CD1c-positive myeloid dendritic cell (primary cell): ENCODE measurements at regions not wholly inside any gene's neighbourhood (a gene's known extent, or its start where the extent isn't known, plus 50 kb on each side); places are given as distances from the start of the nearest gene placed in this dataset.
A peak's percentile ranks its signal among the peaks of the same experiment; 100 is the strongest.
"Not testable (repeated sequence)": the region's sequence is repeated elsewhere in the genome, so short reads cannot be mapped to it uniquely, and the experiment has no call there.

ENCODE experiments used
- DNase-seq: peaks from one replicate; pipeline ENCODE4 v3.0.0-alpha.2; 2016; ENCODE audit errors: extremely low spot score

GRCh38 chr5:117533792-117534191 lies 959.2 kb upstream of the SEMA6A start:
- DNase-seq: no peak

GRCh38 chr5:117533051-117533670 lies 958.5 kb upstream of the SEMA6A start:
- DNase-seq: not testable (repeated sequence)

DNA sequence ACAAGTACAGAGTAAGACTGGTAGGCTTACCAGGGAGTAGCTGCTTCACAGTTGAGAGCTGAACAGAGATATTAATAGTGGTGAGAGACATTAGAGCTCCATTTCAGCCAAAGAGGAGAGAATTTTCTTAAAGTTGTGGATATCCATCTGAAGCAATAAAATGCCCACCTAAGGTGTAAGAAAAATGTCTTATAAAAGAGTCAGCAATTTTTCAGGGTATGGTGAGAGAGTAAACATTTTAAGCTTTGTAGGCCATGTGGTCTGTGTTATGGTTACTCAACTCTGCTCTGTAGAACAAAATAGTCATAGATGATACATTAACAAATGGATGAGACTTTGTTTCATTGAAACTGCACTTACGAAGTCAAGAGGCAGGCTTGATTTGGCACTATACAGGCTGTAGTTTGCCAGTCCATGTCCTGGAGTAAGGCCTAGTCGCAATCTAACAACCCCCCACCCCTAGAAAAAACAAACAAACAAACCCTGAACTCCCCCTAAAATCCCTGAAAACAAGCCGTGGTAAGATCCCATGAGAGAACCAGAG lies 945.4 kb upstream of the SEMA6A start:
- DNase-seq: no peak

- no peak for DNase-seq
Measured at GRCh38 chr5:117504305-117504704, 929.7 kb upstream of the SEMA6A start.

GRCh38 chr5:117497601-117498000 lies 923.0 kb upstream of the SEMA6A start:
- no peak for DNase-seq

DNA sequence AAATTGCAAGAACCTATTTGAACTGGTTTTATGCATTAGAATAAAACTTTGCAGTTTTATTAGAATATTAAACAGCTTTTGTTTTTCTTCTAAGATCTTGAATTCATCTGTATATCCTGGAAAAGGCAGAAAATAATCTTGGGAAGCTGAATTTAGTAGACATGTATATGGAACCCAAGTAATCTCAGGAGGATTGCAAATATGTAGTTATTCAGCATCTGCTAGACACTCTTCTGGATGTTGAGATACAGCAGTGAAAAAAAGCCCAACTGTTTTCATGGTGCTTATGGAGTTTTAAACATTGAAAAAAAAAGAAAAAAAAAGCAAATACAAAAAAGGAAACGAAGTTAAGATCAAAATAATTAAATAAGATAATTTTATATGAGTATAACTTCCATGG lies 922.2 kb upstream of the SEMA6A start:
- DNase-seq: no peak

- no peak for DNase-seq
Measured at GRCh38 chr5:117494188-117494587, 919.6 kb upstream of the SEMA6A start.

DNA sequence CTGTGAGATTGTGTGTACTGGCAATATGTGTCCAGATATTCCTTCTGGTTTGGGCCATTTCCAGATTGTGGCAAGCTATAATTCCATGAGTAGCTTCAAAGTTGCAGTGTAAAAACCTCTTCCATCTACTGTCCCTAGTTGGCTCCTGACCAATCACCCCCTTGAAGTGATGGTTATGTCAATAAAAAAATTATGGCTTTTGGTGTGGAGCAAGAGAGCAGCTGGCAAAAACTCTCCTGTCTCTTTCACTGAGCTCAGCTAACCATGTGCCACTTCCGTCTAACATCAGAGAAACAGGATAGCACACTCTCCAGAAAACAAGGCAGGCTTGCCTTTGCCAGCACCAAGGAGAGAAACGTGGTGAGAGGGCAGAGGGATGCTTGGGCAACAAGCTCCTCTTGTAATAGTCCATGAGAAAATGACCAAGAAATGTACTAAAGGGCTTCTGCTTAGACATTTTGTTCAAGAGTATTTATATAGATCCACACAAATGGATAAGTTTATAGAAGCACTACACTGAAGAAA lies 914.4 kb upstream of the SEMA6A start:
- DNase-seq: no peak

GRCh38 chr5:117487556-117487955 lies 912.9 kb upstream of the SEMA6A start:
- no peak for DNase-seq

DNA sequence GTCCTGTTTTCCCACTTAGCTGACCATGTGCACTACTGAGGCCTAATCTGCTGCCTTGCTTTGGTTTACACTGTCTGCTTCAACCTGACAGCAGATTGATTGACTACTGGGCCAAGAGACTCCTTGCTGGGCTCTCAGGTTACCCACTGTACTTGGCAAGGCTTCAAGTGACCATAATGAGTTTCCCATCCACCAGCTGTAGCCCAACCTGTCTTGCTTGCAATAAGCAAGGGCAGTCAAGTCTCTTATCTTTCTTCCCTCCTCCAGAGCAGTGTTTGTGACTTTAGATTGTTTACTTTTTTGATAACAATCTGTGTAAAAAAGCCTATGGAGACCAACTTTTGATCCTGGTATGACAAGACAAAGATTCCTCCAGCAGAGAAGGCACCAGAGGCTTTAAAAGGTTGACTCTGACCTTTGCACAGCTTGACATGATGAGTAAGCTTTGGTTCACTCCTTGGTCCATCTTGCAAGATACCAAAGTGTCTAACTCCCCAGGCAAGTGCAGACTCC lies 912.3 kb upstream of the SEMA6A start:
- DNase-seq: no peak

- DNase-seq: no peak
Measured at GRCh38 chr5:117486261-117486660, 911.6 kb upstream of the SEMA6A start.

- no peak for DNase-seq
Measured at GRCh38 chr5:117475919-117476318, 901.3 kb upstream of the SEMA6A start.

DNA sequence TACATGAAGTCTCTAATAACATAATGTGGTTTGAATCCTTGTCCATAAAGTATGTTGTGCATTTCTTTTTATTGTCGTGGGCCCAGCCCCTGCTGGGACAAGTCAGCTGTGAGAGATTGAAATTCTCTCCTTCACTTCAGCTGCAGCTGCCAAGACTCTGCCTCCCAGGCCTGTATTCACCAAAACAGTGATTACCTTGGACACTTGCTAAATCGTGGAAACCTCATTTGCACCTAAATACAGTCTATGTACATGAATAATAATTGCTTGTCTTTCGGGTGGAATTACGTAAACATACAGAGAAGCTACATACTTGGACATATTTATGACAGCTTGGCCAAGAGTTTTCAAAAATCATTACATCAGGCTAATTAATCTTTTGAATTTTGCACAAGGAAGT lies 898.5 kb upstream of the SEMA6A start:
- no peak for DNase-seq

GRCh38 chr5:117463881-117464570 lies 889.4 kb upstream of the SEMA6A start:
- DNase-seq: no peak

DNA sequence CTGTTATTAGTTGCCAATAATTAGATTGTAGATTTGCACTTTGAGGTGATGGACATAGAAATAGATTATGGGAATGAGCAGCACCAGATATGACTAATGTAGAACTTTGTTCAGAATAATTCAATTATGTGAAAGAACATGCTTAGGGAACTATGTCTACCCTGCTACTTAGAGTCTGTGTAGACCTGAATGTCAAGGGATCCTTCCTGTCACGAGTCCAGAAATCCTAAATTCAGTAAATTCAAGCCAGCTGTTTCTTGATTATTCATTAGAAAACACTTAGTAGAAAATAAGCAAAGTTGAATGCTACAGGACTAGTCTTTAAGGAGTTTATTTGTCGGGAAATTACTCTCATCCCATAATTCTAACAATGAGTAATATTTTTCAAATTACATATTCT lies 887.3 kb upstream of the SEMA6A start:
- DNase-seq: no peak

GRCh38 chr5:117461403-117461802 lies 886.8 kb upstream of the SEMA6A start:
- no peak for DNase-seq

GRCh38 chr5:117457656-117458055 lies 883.0 kb upstream of the SEMA6A start:
- DNase-seq: no peak

DNA sequence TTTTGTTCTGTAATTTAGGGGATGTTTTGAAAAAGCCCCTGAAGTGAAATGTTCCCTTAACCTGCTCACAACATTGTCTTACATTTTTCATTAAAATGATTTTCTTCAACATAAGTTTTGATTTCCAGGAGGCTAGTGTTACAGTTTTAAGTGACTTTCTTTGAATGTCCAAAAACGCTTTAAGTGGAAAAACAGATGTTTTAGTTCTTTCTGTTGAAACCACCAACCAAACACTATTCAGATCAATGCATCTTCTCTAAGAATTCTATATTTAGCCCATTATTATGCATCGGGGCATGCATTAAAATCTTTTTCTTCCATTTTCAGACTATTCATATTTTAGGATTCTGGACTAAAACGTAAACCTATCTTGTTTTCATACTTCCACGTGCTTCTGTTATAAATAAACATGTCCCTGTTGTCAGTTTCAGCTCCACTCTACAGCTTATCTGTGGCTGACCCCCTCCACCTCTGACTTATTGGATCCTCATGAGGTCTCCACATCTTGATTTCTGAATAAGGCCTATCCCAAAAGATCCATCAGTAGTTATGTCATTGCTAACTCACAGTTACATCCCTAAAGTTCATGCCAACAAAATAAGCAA lies 882.3 kb upstream of the SEMA6A start:
- DNase-seq: no peak

GRCh38 chr5:117455236-117456233 lies 880.9 kb upstream of the SEMA6A start:
- DNase-seq: no peak

GRCh38 chr5:117454716-117455212 lies 880.1 kb upstream of the SEMA6A start:
- DNase-seq: peak; percentile 56

GRCh38 chr5:117436846-117437245 lies 862.2 kb upstream of the SEMA6A start:
- no peak for DNase-seq
